ENCODE measurements at regions not wholly inside any gene's neighbourhood (a gene's known extent, or its start where the extent isn't known, plus 50 kb on each side); places are given as distances from the start of the nearest gene placed in this dataset.
A peak's percentile ranks its signal among the peaks of the same experiment; 100 is the strongest.

DNA sequence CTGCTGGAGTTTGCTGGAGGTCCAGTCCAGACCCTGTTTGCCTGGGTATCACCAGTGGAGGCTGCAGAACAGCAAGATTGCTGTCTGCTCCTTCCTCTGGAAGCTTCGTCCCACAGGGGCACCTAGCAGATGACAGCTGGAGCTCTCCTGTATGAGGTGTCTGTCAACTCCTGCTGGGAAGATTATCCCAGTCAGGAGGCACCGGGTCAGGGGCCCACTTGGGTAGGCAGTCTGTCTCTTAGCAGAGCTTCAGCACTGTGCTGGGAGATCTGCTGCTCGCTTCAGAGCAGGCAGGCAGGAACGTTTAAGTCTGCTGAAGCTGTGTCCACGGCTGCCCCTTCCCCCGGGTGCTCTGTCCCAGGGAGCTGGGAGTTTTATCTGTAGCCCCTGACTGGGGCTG lies 96.8 kb upstream of the SLC35F1 start:
- DNase-seq (ENCODE audit: low read depth): no peak
- H3K4me3 ChIP-seq (ENCODE audit: control insufficient read depth, low read depth, low read length): no peak overlapping the region
- TF ChIP-seq CTCF (conservative IDR thresholded peaks at IDR 0.05; ENCODE audit: control insufficient read depth, insufficient read depth, low read depth, low read length): no peak

DNA sequence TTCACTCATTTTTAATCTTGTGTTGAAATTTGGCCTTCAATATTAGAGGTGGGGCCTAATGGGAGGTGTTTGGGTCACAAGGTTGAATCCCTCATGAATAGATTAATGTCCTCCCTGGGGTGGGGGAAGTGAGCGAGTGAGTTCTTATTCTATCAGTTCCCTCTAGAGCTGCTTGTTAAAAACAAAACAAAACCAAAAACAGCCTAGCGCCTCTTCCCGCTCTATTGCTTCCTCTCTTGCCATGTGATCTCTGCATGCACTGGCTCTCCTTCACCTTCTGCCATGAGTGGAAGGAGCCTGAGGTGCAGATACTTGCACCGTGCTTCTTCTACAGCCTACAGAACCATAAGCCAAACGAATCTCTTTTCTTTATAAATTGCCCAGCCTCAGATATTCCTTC lies 89.6 kb upstream of the SLC35F1 start:
- DNase-seq (ENCODE audit: low read depth): no peak
- TF ChIP-seq CTCF (conservative IDR thresholded peaks at IDR 0.05; ENCODE audit: control insufficient read depth, insufficient read depth, low read depth, low read length): no peak
- no peak overlapping the region for H3K4me3 ChIP-seq (ENCODE audit: control insufficient read depth, low read depth, low read length)

GRCh38 chr6:117817992-117818391 lies 89.1 kb upstream of the SLC35F1 start:
- H3K4me3 ChIP-seq (ENCODE audit: control insufficient read depth, low read depth, low read length): no peak overlapping the region
- no peak for TF ChIP-seq CTCF (conservative IDR thresholded peaks at IDR 0.05; ENCODE audit: control insufficient read depth, insufficient read depth, low read depth, low read length)

DNA sequence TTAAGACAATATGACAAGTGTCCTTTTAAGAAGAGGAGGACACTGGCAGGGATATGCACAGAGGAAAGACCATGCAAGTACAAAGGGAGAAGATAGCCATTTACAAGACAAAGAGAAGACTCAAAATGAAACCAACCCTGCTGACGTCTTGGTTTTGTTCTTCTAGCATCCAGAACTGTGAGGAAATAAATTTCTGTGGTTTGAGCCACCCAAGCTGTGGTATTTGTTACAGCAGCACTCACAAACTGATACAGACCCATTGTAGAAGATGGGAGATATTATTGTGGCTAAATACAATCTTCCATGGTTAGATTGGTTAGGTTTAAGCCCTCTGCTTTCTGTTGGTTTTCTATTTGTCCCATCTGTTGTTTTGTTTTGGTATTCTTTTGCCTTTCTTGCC lies 88.6 kb upstream of the SLC35F1 start:
- no peak for DNase-seq (ENCODE audit: low read depth)
- no peak overlapping the region for H3K4me3 ChIP-seq (ENCODE audit: control insufficient read depth, low read depth, low read length)
- TF ChIP-seq CTCF (conservative IDR thresholded peaks at IDR 0.05; ENCODE audit: control insufficient read depth, insufficient read depth, low read depth, low read length): no peak

More at GRCh38 chr6:117817992-117818391, 89.1 kb upstream of the SLC35F1 start:
- DNase-seq (ENCODE audit: low read depth): no peak

DNA sequence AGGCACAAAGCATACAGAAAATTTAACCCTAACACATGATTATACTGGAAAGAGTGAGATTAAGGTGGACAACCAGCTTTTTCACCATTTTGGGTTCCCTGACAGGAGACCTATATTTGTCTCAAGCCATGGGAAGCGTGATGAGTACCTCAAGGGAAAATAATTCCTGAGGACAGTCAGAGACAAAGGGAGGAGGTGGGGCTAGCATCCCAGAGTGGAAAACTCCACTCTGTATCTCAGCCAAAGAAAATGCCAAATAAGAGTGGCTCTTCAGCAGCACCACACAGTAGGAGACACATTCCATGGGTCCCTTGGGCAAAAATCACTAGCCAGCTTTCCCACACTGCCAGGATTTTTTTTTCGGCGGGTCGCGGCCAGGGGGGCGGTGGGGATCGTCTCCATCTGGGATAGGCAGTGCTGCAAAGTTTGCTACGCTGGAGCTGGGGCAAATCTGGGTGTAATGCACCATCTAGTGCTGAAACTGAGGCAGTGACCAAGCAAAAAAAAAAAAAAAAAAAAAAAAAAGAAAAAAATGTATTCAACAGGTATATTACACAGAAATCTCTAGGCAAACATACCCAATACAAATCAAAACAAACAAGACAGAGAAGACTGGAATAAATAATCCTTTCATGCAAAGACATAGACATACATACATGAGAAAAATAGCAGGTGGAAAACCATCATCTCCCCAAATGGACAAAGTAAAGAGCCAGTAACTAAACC lies 77.3 kb upstream of the SLC35F1 start:
- TF ChIP-seq CTCF (conservative IDR thresholded peaks at IDR 0.05; ENCODE audit: control insufficient read depth, insufficient read depth, low read depth, low read length): peak; percentile 29
- DNase-seq (ENCODE audit: low read depth): peak; percentile 38
- peak overlapping the region; percentile 30 for H3K4me3 ChIP-seq (ENCODE audit: control insufficient read depth, low read depth, low read length)

DNA sequence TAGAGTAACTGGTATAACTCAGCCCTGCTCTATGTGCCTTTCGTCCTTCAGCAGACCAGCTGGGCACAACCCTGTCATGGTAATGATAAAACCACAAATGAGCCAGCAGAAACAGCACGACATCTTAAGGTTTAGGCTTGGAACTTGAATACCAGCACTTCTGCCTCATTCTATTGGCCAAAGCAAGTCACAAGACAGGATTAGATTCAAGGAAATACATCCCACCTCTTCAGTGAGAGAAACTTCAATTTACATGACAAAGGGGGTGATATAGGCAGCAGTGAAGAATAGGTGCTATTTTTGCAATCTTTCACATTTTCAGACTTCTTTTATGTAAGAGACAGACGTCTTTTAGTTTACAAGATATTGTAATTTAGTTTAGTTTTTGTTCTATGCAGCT lies 69.8 kb upstream of the SLC35F1 start:
- no peak for DNase-seq (ENCODE audit: low read depth)
- no peak for TF ChIP-seq CTCF (conservative IDR thresholded peaks at IDR 0.05; ENCODE audit: control insufficient read depth, insufficient read depth, low read depth, low read length)
- no peak overlapping the region for H3K4me3 ChIP-seq (ENCODE audit: control insufficient read depth, low read depth, low read length)
